IMR-90 (cell line): ENCODE measurements at regions not wholly inside any gene's neighbourhood (a gene's known extent, or its start where the extent isn't known, plus 50 kb on each side); places are given as distances from the start of the nearest gene placed in this dataset.

Experiments used
- ATAC-seq: fragments of 200-7000 bp; cut with Tn5 transposase; 2 replicates; pipeline ENCODE4 v1.9.1; 2020; ENCODE audit warnings: low read depth, mild to moderate bottlenecking, moderate library complexity
- BruUV-seq: library from RNA; stranded (reverse); fragments of 400-500 nt; replicated peaks from 2 replicates; lab custom pipeline; 2021; lab: Mats Ljungman, UMichigan
- CTCF ChIA-PET: fragments of 300-600 bp; formaldehyde crosslinking; extraction: SDS; loops from one replicate; lab custom pipeline; 2021; ENCODE audit warnings: antibody characterized with exemption; lab: Yijun Ruan, JAX
- POLR2A ChIA-PET: fragments of 300-600 bp; sonication (Branson Sonifier 250); formaldehyde crosslinking; loops from one replicate; lab custom pipeline; 2022; ENCODE audit warnings: antibody characterized with exemption; ENCODE audit not compliant: unreplicated experiment; lab: Charles Lee
- DNase-seq: peaks from one replicate; pipeline ENCODE4 v3.0.0; 2013
- H2AFZ ChIP-seq: replicated peaks from 2 replicates; pipeline ENCODE3; 2013; ENCODE audit warnings: low read length, mild to moderate bottlenecking; ENCODE audit not compliant: poor library complexity
- H2AK5ac ChIP-seq: 2 replicates; pipeline ENCODE4 v1.6.1; 2013; ENCODE audit warnings: low read depth, low read length, inconsistent platforms
- H2AK9ac ChIP-seq: replicated peaks from 2 replicates; pipeline ENCODE3; 2013; ENCODE audit warnings: mild to moderate bottlenecking, low read depth, low read length, moderate library complexity; ENCODE audit not compliant: poor library complexity
- H2BK120ac ChIP-seq: 2 replicates; pipeline ENCODE4 v1.6.1; 2013; ENCODE audit warnings: low read depth, low read length, inconsistent platforms
- H2BK15ac ChIP-seq: 3 replicates; pipeline ENCODE4 v1.6.1; 2013; ENCODE audit warnings: low read depth, low read length, inconsistent platforms
- H2BK20ac ChIP-seq: 2 replicates; pipeline ENCODE4 v1.6.1; 2013; ENCODE audit warnings: low read depth, mild to moderate bottlenecking, inconsistent platforms, low read length, moderate library complexity
- H2BK5ac ChIP-seq: 2 replicates; pipeline ENCODE4 v1.6.1; 2013; ENCODE audit warnings: mild to moderate bottlenecking, low read depth, low read length, inconsistent platforms; ENCODE audit not compliant: poor library complexity, severe bottlenecking
- H3K14ac ChIP-seq: replicated peaks from 2 replicates; pipeline ENCODE4 v1.6.1; 2013; ENCODE audit warnings: low read depth, low read length, inconsistent platforms
- H3K18ac ChIP-seq: 2 replicates; pipeline ENCODE4 v1.6.1; 2013; ENCODE audit warnings: low read depth, low read length, control low read depth
- H3K23ac ChIP-seq: 2 replicates; pipeline ENCODE4 v1.6.1; 2013; ENCODE audit warnings: low read depth, low read length, inconsistent platforms
- H3K27ac ChIP-seq: 2 replicates; pipeline ENCODE4 v1.5.1; 2013; ENCODE audit warnings: mild to moderate bottlenecking, control low read depth, low read length; ENCODE audit not compliant: insufficient read depth
- H3K27me3 ChIP-seq: 2 replicates; pipeline ENCODE4 v1.6.1; 2013; ENCODE audit warnings: low read length; ENCODE audit not compliant: control insufficient read depth, insufficient read depth
- H3K36me3 ChIP-seq: 2 replicates; pipeline ENCODE4 v1.6.1; 2013; ENCODE audit warnings: low read length, mixed read lengths; ENCODE audit not compliant: control insufficient read depth, insufficient read depth
- H3K4ac ChIP-seq: 2 replicates; pipeline ENCODE4 v1.6.1; 2013; ENCODE audit warnings: low read depth, low read length, inconsistent platforms
- H3K4me1 ChIP-seq: 2 replicates; pipeline ENCODE4 v1.6.1; 2013; ENCODE audit warnings: low read length, mixed read lengths; ENCODE audit not compliant: control insufficient read depth, insufficient read depth
- H3K4me2 ChIP-seq: 2 replicates; pipeline ENCODE4 v1.6.1; 2013; ENCODE audit warnings: low read depth, mild to moderate bottlenecking, control low read depth, low read length, moderate library complexity
- H3K4me3 ChIP-seq: 2 replicates; pipeline ENCODE4 v1.5.1; 2013; ENCODE audit warnings: low read depth, mild to moderate bottlenecking, control low read depth, low read length, moderate library complexity; ENCODE audit not compliant: insufficient read depth
- H3K56ac ChIP-seq: 2 replicates; pipeline ENCODE4 v1.6.1; 2013; ENCODE audit warnings: low read length, inconsistent platforms; ENCODE audit not compliant: insufficient read depth; ENCODE audit errors: extremely low read depth
- H3K79me1 ChIP-seq, 2 experiments: 2 replicates each; pipeline ENCODE4 v1.6.1; 2013; ENCODE audit warnings: low read length in 2 of 2, inconsistent platforms in 1 of 2, low read depth in 1 of 2
- H3K9ac ChIP-seq: 2 replicates; pipeline ENCODE4 v1.6.1; 2013; ENCODE audit warnings: low read depth, low read length, control low read depth
- H3K9me1 ChIP-seq: 2 replicates; pipeline ENCODE4 v1.6.1; 2013; ENCODE audit warnings: low read length, inconsistent platforms; ENCODE audit not compliant: insufficient read depth
- H3K9me3 ChIP-seq: 2 replicates; pipeline ENCODE4 v1.6.1; 2013; ENCODE audit warnings: low read length; ENCODE audit not compliant: control insufficient read depth, insufficient read depth
- H4K20me1 ChIP-seq: 2 replicates; pipeline ENCODE4 v1.6.1; 2013; ENCODE audit warnings: low read length, inconsistent platforms; ENCODE audit not compliant: insufficient read depth
- H4K5ac ChIP-seq: 2 replicates; pipeline ENCODE4 v1.6.1; 2013; ENCODE audit warnings: mild to moderate bottlenecking, low read depth, low read length, control low read depth
- H4K8ac ChIP-seq, 2 experiments: 2 replicates each; pipeline ENCODE4 v1.6.1; 2013; ENCODE audit warnings: low read depth in 2 of 2, low read length in 2 of 2, control low read depth in 1 of 2, inconsistent platforms in 1 of 2
- H4K91ac ChIP-seq: 2 replicates; pipeline ENCODE4 v1.6.1; 2013; ENCODE audit warnings: low read depth, low read length, inconsistent platforms; ENCODE audit not compliant: insufficient read depth
- BHLHE40 ChIP-seq: fragments of 150-350 bp; IDR thresholded peaks from 2 replicates; pipeline ENCODE4 v1.6.1; 2016; ENCODE audit warnings: mild to moderate bottlenecking, low read depth, low read length
- CEBPB ChIP-seq: IDR thresholded peaks from 2 replicates; pipeline ENCODE4 v1.6.1; 2012; ENCODE audit warnings: low read depth, low read length, improper control_type of control experiment
- CHD1 ChIP-seq: IDR thresholded peaks from 2 replicates; pipeline ENCODE4 v1.6.1; 2012; ENCODE audit warnings: low read depth, low read length, improper control_type of control experiment
- ELK1 ChIP-seq: fragments of 150-350 bp; IDR thresholded peaks from 2 replicates; pipeline ENCODE4 v1.6.1; 2016; ENCODE audit warnings: low read depth, mild to moderate bottlenecking, low read length, moderate library complexity, borderline replicate concordance
- FOS ChIP-seq: fragments of 150-350 bp; IDR thresholded peaks from 2 replicates; pipeline ENCODE4 v1.6.1; 2016; ENCODE audit warnings: low read depth, low read length
- MAFK ChIP-seq: IDR thresholded peaks from 2 replicates; pipeline ENCODE4 v1.6.1; 2012; ENCODE audit warnings: low read depth, low read length, improper control_type of control experiment
- MAZ ChIP-seq: IDR thresholded peaks from 2 replicates; pipeline ENCODE4 v1.6.1; 2012; ENCODE audit warnings: low read depth, mild to moderate bottlenecking, low read length, improper control_type of control experiment, moderate library complexity, borderline replicate concordance
- MXI1 ChIP-seq: IDR thresholded peaks from 2 replicates; pipeline ENCODE4 v1.6.1; 2012; ENCODE audit warnings: low read depth, mild to moderate bottlenecking, low read length, moderate library complexity, borderline replicate concordance
- NFE2L2 ChIP-seq: fragments of 150-350 bp; IDR thresholded peaks from 2 replicates; pipeline ENCODE4 v1.6.1; 2016; ENCODE audit warnings: low read depth, mild to moderate bottlenecking, low read length
- POLR2A ChIP-seq: IDR thresholded peaks from 2 replicates; pipeline ENCODE4 v1.6.1; 2012; ENCODE audit warnings: mild to moderate bottlenecking, low read depth, low read length
- RAD21 ChIP-seq: IDR thresholded peaks from 2 replicates; pipeline ENCODE4 v1.6.1; 2012; ENCODE audit warnings: low read length, improper control_type of control experiment
- RCOR1 ChIP-seq: IDR thresholded peaks from 2 replicates; pipeline ENCODE4 v1.6.1; 2012; ENCODE audit warnings: mild to moderate bottlenecking, low read length, improper control_type of control experiment; ENCODE audit not compliant: insufficient replicate concordance
- RFX5 ChIP-seq: IDR thresholded peaks from 2 replicates; pipeline ENCODE4 v1.8.0; 2012; ENCODE audit warnings: low read depth, mild to moderate bottlenecking, low read length, moderate library complexity
- SMC3 ChIP-seq: fragments of 150-350 bp; IDR thresholded peaks from 2 replicates; pipeline ENCODE4 v1.6.1; 2016; ENCODE audit warnings: low read depth, mild to moderate bottlenecking, antibody characterized with exemption, low read length, moderate library complexity
- USF2 ChIP-seq: fragments of 150-350 bp; IDR thresholded peaks from 2 replicates; pipeline ENCODE4 v1.6.1; 2017; ENCODE audit warnings: mild to moderate bottlenecking, antibody characterized with exemption, low read length, low read depth
- WGBS, 2 experiments: methylation state at CpG; one replicate each; pipeline versions ENCODE4 v1.1.5 to v1.1.7; 2013; ENCODE audit warnings: missing lambda C conversion rate in 2 of 2; ENCODE audit not compliant: insufficient read length in 1 of 2; ENCODE audit errors: extremely low coverage in 2 of 2; 5-methylcytosine and 5-hydroxymethylcytosine counted together
- dilution Hi-C: fragments of 300-500 bp; cut with HindIII; formaldehyde crosslinking; loops from one replicate; pipeline ENCODE4 v1.14.3; 2018; ENCODE audit warnings: low sequenced_read_pairs; ENCODE audit not compliant: unreplicated experiment
- in situ Hi-C: fragments of 300-500 bp; cut with MboI; formaldehyde crosslinking; loops from 3 replicates; pipeline ENCODE4 v1.14.3; 2019; ENCODE audit warnings: low sequenced_read_pairs, inconsistent platforms, mixed read lengths
- intact Hi-C: fragments of 100-400 bp; cut with micrococcal nuclease; formaldehyde crosslinking; loops from 2 replicates; pipeline ENCODE4 v1.10.0; 2022
- TF ChIP-seq, protein P1 (sequence below): conservative IDR thresholded peaks from 2 replicates; pipeline ENCODE4 v1.5.1; 2012; ENCODE audit warnings: mild to moderate bottlenecking, low read depth, low read length, improper control_type of control experiment

- ATAC-seq (no peak), DNase-seq (no peak)
- Histone ChIP-seq H3K27ac (no peak overlapping the region), H3K23ac (no peak overlapping the region), H4K5ac (no peak overlapping the region), H3K4me3 (no peak overlapping the region), H3K4ac (no peak overlapping the region), H3K79me1 (no peaks in the 10 kb centered on the region), H4K20me1 (no peaks in the 10 kb centered on the region), H2BK5ac (no peak overlapping the region), H3K4me2 (no peak overlapping the region), H3K9ac (no peak overlapping the region), H2BK15ac (no peak overlapping the region), H3K9me1 (no peaks in the 10 kb centered on the region), H3K9me3 (peaks cover 10% of the 10 kb centered on the region), H2BK20ac (no peak overlapping the region), H3K18ac (no peak overlapping the region), H3K36me3 (no peaks in the 10 kb centered on the region), H2BK120ac (no peak overlapping the region), H4K8ac (no peak overlapping the region), H2AFZ (no peak overlapping the region), H3K14ac (no peak overlapping the region), H2AK5ac (no peak overlapping the region), H3K4me1 (no peaks in the 10 kb centered on the region), H3K56ac (no peak overlapping the region), H4K91ac (no peak overlapping the region), H2AK9ac (peak overlapping the region; percentile 50), H3K27me3 (no peaks in the 10 kb centered on the region)
- no CpG with 5 or more reads among the region's 1 CpG for WGBS, 2 experiments
- in situ Hi-C loops = no loop called here
- POLR2A ChIA-PET = no interaction called here
- BruUV-seq = no TSS peak
- CTCF ChIA-PET = no interaction called here
- intact Hi-C loops = no loop called here
- TF ChIP-seq, protein P1, sequence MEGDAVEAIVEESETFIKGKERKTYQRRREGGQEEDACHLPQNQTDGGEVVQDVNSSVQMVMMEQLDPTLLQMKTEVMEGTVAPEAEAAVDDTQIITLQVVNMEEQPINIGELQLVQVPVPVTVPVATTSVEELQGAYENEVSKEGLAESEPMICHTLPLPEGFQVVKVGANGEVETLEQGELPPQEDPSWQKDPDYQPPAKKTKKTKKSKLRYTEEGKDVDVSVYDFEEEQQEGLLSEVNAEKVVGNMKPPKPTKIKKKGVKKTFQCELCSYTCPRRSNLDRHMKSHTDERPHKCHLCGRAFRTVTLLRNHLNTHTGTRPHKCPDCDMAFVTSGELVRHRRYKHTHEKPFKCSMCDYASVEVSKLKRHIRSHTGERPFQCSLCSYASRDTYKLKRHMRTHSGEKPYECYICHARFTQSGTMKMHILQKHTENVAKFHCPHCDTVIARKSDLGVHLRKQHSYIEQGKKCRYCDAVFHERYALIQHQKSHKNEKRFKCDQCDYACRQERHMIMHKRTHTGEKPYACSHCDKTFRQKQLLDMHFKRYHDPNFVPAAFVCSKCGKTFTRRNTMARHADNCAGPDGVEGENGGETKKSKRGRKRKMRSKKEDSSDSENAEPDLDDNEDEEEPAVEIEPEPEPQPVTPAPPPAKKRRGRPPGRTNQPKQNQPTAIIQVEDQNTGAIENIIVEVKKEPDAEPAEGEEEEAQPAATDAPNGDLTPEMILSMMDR = no peak
- TF ChIP-seq RCOR1 (no peak), MAFK (no peak), BHLHE40 (no peak), MXI1 (no peak), MAZ (no peak), ELK1 (no peak), RFX5 (no peak), RAD21 (no peak), POLR2A (no peak), NFE2L2 (no peak), CEBPB (no peak), USF2 (no peak), CHD1 (no peak), FOS (no peak), SMC3 (no peak)
- dilution Hi-C loops = no loop called here
Measured at GRCh38 chr9:1722404-1722803, 292.7 kb upstream of the SMARCA2 start.
